Amniotic epithelial cell (primary cell): ENCODE measurements at regions not wholly inside any gene's neighbourhood (a gene's known extent, or its start where the extent isn't known, plus 50 kb on each side); places are given as distances from the start of the nearest gene placed in this dataset.
A peak's percentile ranks its signal among the peaks of the same experiment; 100 is the strongest.
"Not testable (repeated sequence)": the region's sequence is repeated elsewhere in the genome, so short reads cannot be mapped to it uniquely, and the experiment has no call there.

Experiments used
- DNase-seq: peaks from one replicate; pipeline ENCODE4 v3.0.0-alpha.2; 2010; ENCODE audit warnings: low read depth

- DNase-seq, result no peak
These were observed 597.8 kb upstream of the SLC10A2 start for GRCh38 chr13:103663996-103664395.

DNA sequence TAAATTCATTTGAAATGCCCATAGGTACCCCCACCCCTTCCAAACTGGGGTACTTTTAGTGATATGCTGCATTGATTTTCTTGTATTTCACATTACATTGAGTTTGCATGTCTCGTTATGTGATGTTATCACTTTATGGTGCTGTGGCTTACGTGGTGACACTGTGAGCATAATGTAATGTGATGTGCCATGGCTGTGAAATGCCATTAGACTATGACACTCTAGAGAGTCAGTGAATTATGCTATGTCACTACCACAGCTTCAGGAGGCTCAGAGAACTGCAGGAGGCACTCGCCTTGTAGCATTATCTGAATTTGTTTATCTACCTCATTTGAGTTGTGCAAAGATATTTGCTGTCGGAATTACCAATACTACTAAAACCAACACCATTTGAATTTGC, 590.1 kb upstream of the SLC10A2 start:
- DNase-seq, result no peak

GRCh38 chr13:103640606-103641005, 574.4 kb upstream of the SLC10A2 start:
- no peak for DNase-seq

GRCh38 chr13:103639326-103639725, 573.1 kb upstream of the SLC10A2 start:
- no peak for DNase-seq

GRCh38 chr13:103638706-103639105, 572.5 kb upstream of the SLC10A2 start:
- DNase-seq, result no peak

- no peak for DNase-seq
These were observed 567.8 kb upstream of the SLC10A2 start for GRCh38 chr13:103634066-103634465.

GRCh38 chr13:103625194-103625593, 559.0 kb upstream of the SLC10A2 start:
- DNase-seq, result no peak

GRCh38 chr13:103618151-103618550, 551.9 kb upstream of the SLC10A2 start:
- DNase-seq, result no peak

DNA sequence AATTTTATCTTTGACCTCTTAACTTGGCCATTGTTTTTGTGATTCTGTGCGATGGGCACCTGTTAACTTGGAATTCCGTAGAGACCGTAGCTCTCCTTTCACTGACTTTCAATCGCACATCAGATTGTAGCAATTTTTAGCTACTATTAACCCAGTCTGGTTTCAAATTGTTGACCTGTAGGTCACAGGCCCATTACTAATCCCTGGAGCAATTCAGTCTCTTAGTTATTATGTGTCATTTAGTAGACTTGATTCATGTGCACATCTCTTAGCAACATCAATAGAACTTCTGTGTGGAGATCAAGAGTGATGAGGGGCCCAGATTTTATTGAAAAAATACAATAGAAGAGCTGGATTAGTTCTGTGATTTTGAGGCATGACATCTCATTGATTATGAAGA, 549.6 kb upstream of the SLC10A2 start:
- DNase-seq, result no peak

- DNase-seq, result no peak
These were observed 548.5 kb upstream of the SLC10A2 start for GRCh38 chr13:103614761-103615160.

DNA sequence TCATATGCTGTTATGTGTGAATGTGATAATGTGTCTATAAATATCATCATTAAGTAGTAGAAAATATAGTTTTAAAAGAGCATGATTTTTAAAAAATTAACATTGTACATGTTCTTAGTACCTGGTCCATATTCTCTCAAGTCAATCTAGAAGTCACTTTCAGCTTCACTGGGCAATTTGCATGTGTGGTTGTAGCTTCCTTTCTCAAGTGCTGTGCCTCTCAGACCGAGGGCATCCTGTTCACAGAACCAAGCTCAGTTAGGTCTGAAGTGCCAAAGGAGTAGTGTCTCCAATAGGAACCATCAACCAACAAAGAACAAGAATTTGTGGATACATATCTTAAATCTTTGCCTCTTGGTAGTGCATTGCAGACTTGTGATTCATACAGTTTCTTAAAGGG, 541.8 kb upstream of the SLC10A2 start:
- no peak for DNase-seq

DNA sequence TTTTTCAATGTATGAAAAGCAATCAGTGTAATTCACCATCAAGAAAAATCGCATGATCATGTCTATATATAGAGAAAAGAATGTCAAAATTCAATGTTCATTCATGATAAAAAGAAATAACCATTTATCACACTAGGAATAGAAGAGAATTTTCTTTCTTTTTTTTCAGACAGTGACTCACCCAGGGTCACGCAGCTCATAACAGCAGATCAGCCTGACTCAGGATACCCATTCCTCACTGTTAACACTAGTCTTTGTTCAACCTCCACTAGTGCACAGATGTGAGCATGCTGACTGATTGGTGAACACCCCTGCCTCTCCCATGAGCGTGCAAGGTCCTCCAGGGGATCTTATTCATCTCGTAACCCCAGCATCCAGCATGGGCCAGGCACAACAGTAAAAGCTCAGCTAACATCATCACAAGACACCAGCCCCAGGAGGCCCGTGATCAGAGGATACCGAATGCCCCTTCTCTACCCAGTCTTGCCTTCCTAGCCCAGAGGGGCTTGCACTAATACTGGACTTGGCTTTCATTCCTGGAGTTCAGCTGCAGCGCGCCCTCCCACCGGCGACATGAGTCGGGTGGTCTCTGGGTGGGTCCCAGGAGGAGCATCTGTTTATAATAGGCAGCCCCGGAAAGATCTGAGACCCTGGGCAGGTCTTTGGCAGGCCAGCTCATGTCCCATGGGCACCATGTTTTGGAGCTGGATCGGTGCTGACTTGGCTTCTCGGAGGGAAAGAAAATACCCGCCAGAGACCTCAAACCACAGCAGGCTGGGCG, 539.5 kb upstream of the SLC10A2 start:
- no peak for DNase-seq

- DNase-seq, result not testable (repeated sequence)
These were observed 533.7 kb upstream of the SLC10A2 start for GRCh38 chr13:103599870-103600269.

GRCh38 chr13:103598671-103599070, 532.5 kb upstream of the SLC10A2 start:
- no peak for DNase-seq

GRCh38 chr13:103573446-103573845, 507.2 kb upstream of the SLC10A2 start:
- DNase-seq, result peak; percentile 1

DNA sequence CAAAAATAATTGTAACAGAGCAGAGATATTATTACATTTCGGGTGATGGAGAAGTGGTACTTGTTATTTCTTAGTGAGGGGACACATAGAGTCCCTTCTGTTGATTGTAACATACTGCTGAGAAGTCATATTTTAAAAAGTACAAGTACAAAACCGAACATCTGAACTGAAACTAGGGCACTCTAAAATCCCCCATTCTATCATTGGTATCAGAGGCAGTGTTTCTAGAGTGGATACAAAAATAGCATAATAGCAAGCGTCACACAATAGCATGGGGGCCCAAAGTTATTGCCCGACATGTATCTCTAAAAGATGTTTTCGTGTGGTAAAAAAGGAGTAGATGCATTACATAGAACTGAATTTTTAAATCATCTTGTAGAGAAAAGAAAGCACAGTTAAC, 502.1 kb upstream of the SLC10A2 start:
- DNase-seq, result no peak

DNA sequence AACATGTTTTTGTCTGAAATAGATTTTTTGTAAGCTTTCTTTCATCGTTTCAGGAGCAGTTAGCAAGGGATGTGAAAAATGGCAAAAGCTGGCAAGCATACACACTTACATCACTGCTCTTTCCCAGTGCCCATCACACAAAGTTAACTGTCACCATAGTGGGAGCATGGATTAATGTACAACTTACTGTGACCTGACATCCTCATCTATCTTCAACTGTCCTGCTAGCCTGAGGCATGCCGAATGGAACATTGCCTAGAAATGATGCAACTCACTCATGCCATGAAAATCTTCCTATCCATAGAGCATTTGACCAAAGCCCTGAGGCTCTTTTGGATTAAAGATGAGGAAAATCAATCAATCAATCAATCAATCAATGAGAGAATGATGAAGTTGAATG, 491.7 kb upstream of the SLC10A2 start:
- no peak for DNase-seq

DNA sequence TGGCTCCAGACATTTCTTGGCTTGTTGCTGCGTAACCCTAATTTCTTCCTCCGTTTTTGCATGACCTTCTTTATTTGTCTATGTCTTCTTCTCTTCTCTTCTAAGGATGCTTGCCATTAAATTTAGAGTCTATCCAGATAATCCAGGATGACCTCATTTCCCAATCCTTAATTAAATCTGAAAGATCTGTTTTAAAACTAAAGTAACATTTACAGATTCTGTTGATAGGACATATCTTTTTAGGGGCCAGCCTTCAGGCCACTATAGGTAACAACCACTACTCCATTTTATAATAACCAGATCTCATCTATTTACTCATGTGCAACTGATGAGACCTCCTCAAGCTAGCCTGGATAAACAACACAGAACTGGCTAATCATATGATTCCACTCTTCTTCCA, 490.5 kb upstream of the SLC10A2 start:
- DNase-seq, result no peak

DNA sequence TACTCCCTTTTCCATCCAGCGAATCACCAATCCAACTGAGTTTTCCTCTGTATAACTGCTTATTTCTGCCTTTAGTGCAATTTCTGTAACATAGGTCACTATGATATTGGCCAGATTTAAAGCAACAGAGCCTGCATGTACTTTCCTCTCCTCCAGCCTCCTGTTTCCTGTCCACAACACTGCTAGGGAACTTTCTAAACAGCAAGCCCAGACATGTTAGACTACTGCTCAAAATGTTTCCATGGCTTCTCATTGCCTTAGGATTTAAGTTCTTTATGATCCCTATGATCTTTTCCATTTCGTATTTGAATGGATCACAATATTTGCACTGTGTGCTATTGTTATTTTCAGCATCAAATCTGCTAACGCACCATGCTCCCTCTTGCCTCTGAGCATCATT, 481.7 kb upstream of the SLC10A2 start:
- DNase-seq, result no peak

DNA sequence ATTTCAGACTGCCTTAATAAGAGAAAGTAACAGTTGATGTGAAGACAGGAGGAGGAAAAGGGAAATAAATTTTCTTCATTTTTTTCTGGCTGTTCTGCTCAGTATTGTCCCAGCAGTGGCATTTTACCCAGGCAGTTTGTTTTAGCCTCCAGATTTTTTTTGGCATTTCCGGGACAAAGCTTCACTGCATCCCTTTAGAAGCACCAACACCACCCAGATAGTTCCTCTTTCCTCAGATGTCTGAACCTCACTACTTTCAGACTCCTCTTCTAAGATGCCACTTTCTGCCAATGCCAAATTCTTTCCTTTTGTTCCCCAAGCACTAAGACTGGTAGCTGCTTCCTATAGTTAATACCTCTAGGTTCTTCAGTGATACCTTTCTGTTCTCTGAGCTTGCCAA, 480.1 kb upstream of the SLC10A2 start:
- DNase-seq, result no peak

DNA sequence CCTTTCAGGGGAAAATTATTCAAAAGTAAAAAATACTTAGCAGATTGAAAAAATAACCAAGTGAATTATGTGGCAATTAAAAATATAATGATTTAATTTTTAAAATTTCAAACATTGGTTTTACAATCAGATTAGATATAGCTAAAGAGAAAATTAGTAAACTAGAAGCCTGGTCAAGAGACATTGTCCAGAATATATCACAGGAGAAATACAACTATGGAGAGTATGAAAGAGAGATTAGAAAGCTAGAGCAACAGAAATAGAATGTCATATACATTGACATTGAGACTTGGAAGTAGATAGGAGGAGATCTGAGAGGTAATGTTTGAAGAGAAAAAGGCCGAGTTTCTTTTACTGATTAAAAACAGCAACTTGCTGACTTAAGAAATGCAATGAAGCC, 476.4 kb upstream of the SLC10A2 start:
- no peak for DNase-seq

DNA sequence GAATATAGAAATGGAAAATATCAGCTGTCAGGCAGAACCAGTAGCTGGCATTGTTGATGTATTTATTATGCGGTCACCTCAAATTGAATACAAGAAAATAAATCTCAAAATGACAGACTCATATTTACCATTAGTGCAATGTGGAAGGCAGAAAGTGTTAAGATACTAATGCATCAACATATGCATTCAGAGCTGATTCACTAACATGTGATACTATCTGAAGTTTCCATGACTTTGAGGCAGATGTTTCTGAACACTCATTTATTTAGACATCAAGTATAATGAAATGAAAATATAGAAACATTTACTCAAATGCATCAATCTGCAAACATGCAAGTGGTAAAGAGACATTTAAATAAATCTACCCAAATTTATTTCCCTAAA, 474.2 kb upstream of the SLC10A2 start:
- DNase-seq, result no peak

DNA sequence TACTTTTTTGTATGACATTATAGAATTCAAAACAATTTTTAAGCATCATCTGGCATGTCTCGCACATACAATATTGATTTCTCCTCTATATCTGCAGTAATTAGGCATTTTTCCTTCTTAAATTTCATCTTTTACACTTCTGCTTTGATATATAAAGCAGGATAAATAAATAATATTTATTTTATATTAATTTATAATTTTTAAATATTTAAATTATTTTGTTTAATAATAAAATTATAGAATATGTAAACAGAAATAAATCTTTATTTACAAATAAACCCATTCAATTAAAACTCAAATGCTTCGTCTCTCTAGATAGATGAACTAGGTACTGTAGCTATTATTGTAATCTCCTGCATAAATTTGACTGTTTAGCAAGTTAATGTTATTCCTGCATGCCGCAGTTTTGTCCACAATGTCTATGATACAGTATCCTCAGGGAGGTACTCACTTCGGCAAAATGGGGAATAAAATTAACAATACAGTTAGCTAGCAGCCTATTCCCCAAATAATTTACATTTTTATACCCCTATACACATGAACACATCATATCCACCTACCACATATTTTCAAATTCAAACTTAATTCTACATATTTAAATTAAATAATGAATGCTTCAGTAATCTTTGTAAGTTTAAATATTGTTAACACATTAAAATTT, 473.6 kb upstream of the SLC10A2 start:
- DNase-seq, result no peak

GRCh38 chr13:103539265-103539664, 473.0 kb upstream of the SLC10A2 start:
- no peak for DNase-seq
